ENCODE measurements at regions not wholly inside any gene's neighbourhood (a gene's known extent, or its start where the extent isn't known, plus 50 kb on each side); places are given as distances from the start of the nearest gene placed in this dataset.

- no peak for DNase-seq (ENCODE audit: low read depth in 2 of 2)
Observed at GRCh38 chr13:60787083-60787482, 390.1 kb downstream of the TDRD3 start.

- DNase-seq (ENCODE audit: low read depth in 2 of 2), result no peak
Observed at GRCh38 chr13:60772726-60773125, 375.7 kb downstream of the TDRD3 start.

GRCh38 chr13:60765700-60766411 lies 368.8 kb downstream of the TDRD3 start:
- DNase-seq (ENCODE audit: low read depth in 2 of 2), result no peak

GRCh38 chr13:60759499-60759898 lies 362.5 kb downstream of the TDRD3 start:
- DNase-seq (ENCODE audit: low read depth in 2 of 2), result no peak

GRCh38 chr13:60758637-60759036 lies 361.6 kb downstream of the TDRD3 start:
- no peak for DNase-seq (ENCODE audit: low read depth in 2 of 2)

- no peak for DNase-seq (ENCODE audit: low read depth in 2 of 2)
Observed at GRCh38 chr13:60757501-60758215, 360.6 kb downstream of the TDRD3 start.

- no peak for DNase-seq (ENCODE audit: low read depth in 2 of 2)
Observed at GRCh38 chr13:60756306-60756705, 359.3 kb downstream of the TDRD3 start.

GRCh38 chr13:60755380-60756163 lies 358.6 kb downstream of the TDRD3 start:
- DNase-seq (ENCODE audit: low read depth in 2 of 2), result no peak

GRCh38 chr13:60754211-60755090 lies 357.4 kb downstream of the TDRD3 start:
- DNase-seq (ENCODE audit: low read depth in 2 of 2), result no peak

- no peak for DNase-seq (ENCODE audit: low read depth in 2 of 2)
Observed at GRCh38 chr13:60753641-60754040, 356.6 kb downstream of the TDRD3 start.

- DNase-seq (ENCODE audit: low read depth in 2 of 2), result no peak
Observed at GRCh38 chr13:60745343-60745742, 348.3 kb downstream of the TDRD3 start.

GRCh38 chr13:60733933-60734332 lies 336.9 kb downstream of the TDRD3 start:
- DNase-seq (ENCODE audit: low read depth in 2 of 2), result no peak

GRCh38 chr13:60727140-60727539 lies 330.1 kb downstream of the TDRD3 start:
- no peak for DNase-seq (ENCODE audit: low read depth in 2 of 2)

- no peak for DNase-seq (ENCODE audit: low read depth in 2 of 2)
Observed at GRCh38 chr13:60721063-60721462, 324.0 kb downstream of the TDRD3 start.

GRCh38 chr13:60720590-60720989 lies 323.6 kb downstream of the TDRD3 start:
- no peak for DNase-seq (ENCODE audit: low read depth in 2 of 2)

GRCh38 chr13:60716313-60716712 lies 319.3 kb downstream of the TDRD3 start:
- no peak for DNase-seq (ENCODE audit: low read depth in 2 of 2)

GRCh38 chr13:60707878-60708277 lies 310.9 kb downstream of the TDRD3 start:
- no peak for DNase-seq (ENCODE audit: low read depth in 2 of 2)

GRCh38 chr13:60701895-60702294 lies 304.9 kb downstream of the TDRD3 start:
- no peak for DNase-seq (ENCODE audit: low read depth in 2 of 2)

GRCh38 chr13:60700994-60701393 lies 304.0 kb downstream of the TDRD3 start:
- DNase-seq (ENCODE audit: low read depth in 2 of 2), result no peak

- no peak for DNase-seq (ENCODE audit: low read depth in 2 of 2)
Observed at GRCh38 chr13:60699636-60700035, 302.6 kb downstream of the TDRD3 start.

- DNase-seq (ENCODE audit: low read depth in 2 of 2), result no peak
Observed at GRCh38 chr13:60696602-60697001, 299.6 kb downstream of the TDRD3 start.

GRCh38 chr13:60691268-60691667 lies 294.2 kb downstream of the TDRD3 start:
- no peak for DNase-seq (ENCODE audit: low read depth in 2 of 2)

Measured in stimulated activated CD4-positive, alpha-beta T cell treated with anti-CD3 and anti-CD28 coated beads, Interleukin-4, amount 100 ng/mL, for 48 hours (primary cell).